ENCODE measurements at regions not wholly inside any gene's neighbourhood (a gene's known extent, or its start where the extent isn't known, plus 50 kb on each side); places are given as distances from the start of the nearest gene placed in this dataset.

DNA sequence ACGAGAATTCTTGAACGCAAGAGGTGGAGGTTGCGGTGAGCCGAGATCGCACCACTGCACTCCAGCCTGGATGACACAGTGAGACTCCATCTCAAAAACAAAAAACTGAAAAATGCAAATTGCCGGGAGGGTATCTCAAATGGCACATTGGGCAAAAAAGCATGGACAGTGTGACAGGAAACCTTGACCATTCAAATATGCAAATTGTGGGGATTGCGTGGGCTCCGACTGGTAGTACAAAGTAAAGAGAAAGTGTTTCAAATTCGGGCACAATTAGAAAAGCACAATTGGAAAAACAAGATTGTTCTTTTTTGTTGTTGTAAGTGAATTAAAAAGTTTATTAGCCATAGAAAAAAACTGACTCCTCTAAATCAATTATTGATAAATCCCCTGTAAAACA lies 56.7 kb upstream of the NUP160 start:
- Histone ChIP-seq H3K27ac (ENCODE audit: low read depth in 2 of 2, low read length in 2 of 2) (no peak overlapping the region), H3K36me3 (ENCODE audit: control insufficient read depth in 2 of 3, insufficient read depth in 3 of 3, low read length in 3 of 3) (no peaks in the 10 kb centered on the region), H3K9me3 (ENCODE audit: control insufficient read depth in 2 of 3, insufficient read depth in 1 of 3, low read length in 3 of 3) (no peaks in the 10 kb centered on the region), H3K9ac (ENCODE audit: low read length in 3 of 3) (no peak overlapping the region), H3K4me1 (ENCODE audit: control insufficient read depth in 2 of 3, insufficient read depth in 2 of 3, low read depth in 1 of 3, low read length in 3 of 3) (no peaks in the 10 kb centered on the region), H3K4me3 (ENCODE audit: low read length in 3 of 3) (no peak overlapping the region), H3K27me3 (ENCODE audit: control insufficient read depth, insufficient read depth, low read length) (no peaks in the 10 kb centered on the region)
- no peak for FAIRE-seq
- intact Hi-C loops (cut with DNase I) = no loop called here
- no peak for TF ChIP-seq CTCF (IDR thresholded peaks at IDR 0.05; ENCODE audit: borderline replicate concordance, extremely low read depth, insufficient read depth)
- no peak for DNase-seq

DNA sequence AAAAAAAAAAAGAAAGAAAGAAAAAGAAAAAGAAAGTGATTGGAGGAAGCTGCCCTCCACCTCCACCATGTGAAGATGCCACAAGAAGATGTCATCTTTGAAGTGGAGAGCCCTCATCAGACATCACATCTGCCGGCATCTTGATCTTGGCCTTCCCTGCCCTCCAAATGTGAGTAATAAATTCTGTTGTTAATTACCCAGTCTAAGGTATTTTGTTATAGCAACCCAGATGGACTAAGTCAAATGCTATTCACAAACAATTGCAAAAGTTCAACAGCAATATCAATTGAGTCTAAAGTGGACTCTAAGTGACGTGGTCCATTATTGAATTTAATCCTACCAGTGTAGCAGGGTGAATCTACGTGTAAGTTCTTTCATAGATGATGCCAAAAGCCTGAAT lies 55.9 kb upstream of the NUP160 start:
- no peak for TF ChIP-seq CTCF (IDR thresholded peaks at IDR 0.05; ENCODE audit: borderline replicate concordance, extremely low read depth, insufficient read depth)
- Histone ChIP-seq H3K9ac (ENCODE audit: low read length in 3 of 3) (no peak overlapping the region), H3K27ac (ENCODE audit: low read depth in 2 of 2, low read length in 2 of 2) (no peak overlapping the region), H3K36me3 (ENCODE audit: control insufficient read depth in 2 of 3, insufficient read depth in 3 of 3, low read length in 3 of 3) (no peaks in the 10 kb centered on the region), H3K27me3 (ENCODE audit: control insufficient read depth, insufficient read depth, low read length) (no peaks in the 10 kb centered on the region), H3K9me3 (ENCODE audit: control insufficient read depth in 2 of 3, insufficient read depth in 1 of 3, low read length in 3 of 3) (no peaks in the 10 kb centered on the region), H3K4me1 (ENCODE audit: control insufficient read depth in 2 of 3, insufficient read depth in 2 of 3, low read depth in 1 of 3, low read length in 3 of 3) (no peaks in the 10 kb centered on the region), H3K4me3 (ENCODE audit: low read length in 3 of 3) (no peak overlapping the region)
- intact Hi-C loops (cut with DNase I) = no loop called here
- FAIRE-seq (no peak), DNase-seq (no peak)

DNA sequence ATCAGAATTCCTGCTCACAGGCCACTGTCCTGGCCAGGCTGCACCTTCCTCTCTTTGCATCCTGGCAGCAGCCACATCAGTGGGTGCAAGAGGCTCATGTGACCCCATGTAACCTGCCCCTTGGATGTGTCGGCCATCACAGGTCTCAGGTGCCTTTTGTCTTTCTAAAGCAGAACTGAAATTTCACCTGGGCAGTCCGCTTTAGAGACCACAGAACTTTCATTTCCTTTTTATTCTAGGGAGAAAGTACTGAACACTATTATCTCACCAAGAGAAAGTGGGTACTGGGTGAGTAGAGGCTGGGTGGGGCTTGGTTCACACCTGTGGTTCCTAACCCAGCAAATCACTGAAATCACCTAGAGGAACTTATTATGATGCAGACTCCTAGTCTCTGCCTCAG lies 51.7 kb upstream of the NUP160 start:
- no peak for TF ChIP-seq CTCF (IDR thresholded peaks at IDR 0.05; ENCODE audit: borderline replicate concordance, extremely low read depth, insufficient read depth)
- no peak for FAIRE-seq

More for the DNA sequence above, 51.7 kb upstream of the NUP160 start:
- no peaks in the 10 kb centered on the region for H3K27me3 ChIP-seq (ENCODE audit: control insufficient read depth, insufficient read depth, low read length)
- H3K4me1 ChIP-seq (ENCODE audit: control insufficient read depth in 2 of 3, insufficient read depth in 2 of 3, low read depth in 1 of 3, low read length in 3 of 3) = no peaks in the 10 kb centered on the region
- no peak for DNase-seq
- no peaks in the 10 kb centered on the region for H3K9me3 ChIP-seq (ENCODE audit: control insufficient read depth in 2 of 3, insufficient read depth in 1 of 3, low read length in 3 of 3)
- H3K4me3 ChIP-seq (ENCODE audit: low read length in 3 of 3) = no peak overlapping the region
- intact Hi-C loops (cut with DNase I) = no loop called here
- no peak overlapping the region for H3K27ac ChIP-seq (ENCODE audit: low read depth in 2 of 2, low read length in 2 of 2)
- H3K9ac ChIP-seq (ENCODE audit: low read length in 3 of 3) = no peak overlapping the region
- H3K36me3 ChIP-seq (ENCODE audit: control insufficient read depth in 2 of 3, insufficient read depth in 3 of 3, low read length in 3 of 3) = no peaks in the 10 kb centered on the region
